ENCODE measurements at regions not wholly inside any gene's neighbourhood (a gene's known extent, or its start where the extent isn't known, plus 50 kb on each side); places are given as distances from the start of the nearest gene placed in this dataset.

- Histone ChIP-seq H3K4me1 (ENCODE audit: control insufficient read depth in 1 of 2, insufficient read depth in 2 of 2, low read length in 2 of 2) (no peaks in the 10 kb centered on the region), H3K9me3 (replicated peaks in 1 of 2; ENCODE audit: control insufficient read depth in 1 of 2, insufficient read depth in 1 of 2, low read length in 2 of 2) (peaks cover 10 to 19% of the 10 kb centered on the region in 2 donors), H3K9ac (ENCODE audit: insufficient read depth, low read length, poor library complexity, severe bottlenecking) (no peak overlapping the region), H3K79me2 (ENCODE audit: insufficient read depth, low read length) (no peaks in the 10 kb centered on the region), H2AFZ (ENCODE audit: insufficient read depth, low read depth, low read length, poor library complexity, severe bottlenecking) (no peak overlapping the region), H3K36me3 (replicated peaks in 1 of 2; ENCODE audit: control insufficient read depth in 1 of 2, insufficient read depth in 2 of 2, low read length in 2 of 2) (no peaks in the 10 kb centered on the region), H4K20me1 (ENCODE audit: insufficient read depth, low read length) (no peaks in the 10 kb centered on the region), H3K4me2 (replicated peaks; ENCODE audit: extremely low read depth, low read length, poor library complexity, severe bottlenecking) (no peak overlapping the region), H3K27me3 (ENCODE audit: control insufficient read depth in 2 of 2, insufficient read depth in 2 of 2, low read length in 2 of 2) (no peaks in the 10 kb centered on the region), H3K4me3 (replicated peaks in 1 of 3; ENCODE audit: low read depth in 2 of 3, low read length in 3 of 3) (no peak overlapping the region), H3K27ac (ENCODE audit: low read depth in 1 of 2, low read length in 2 of 2) (no peak overlapping the region)
- Mint-ChIP-seq H3K4me3 (no peak overlapping the region), H3K27me3 (ENCODE audit: low read depth in 3 of 3) (peaks cover 0 to 8% (median 3%) of the 10 kb centered on the region in 3 donors), H3K9me3 (peaks cover 6 to 23% (median 16%) of the 10 kb centered on the region in 7 donors), H3K27ac (peak overlapping the region in 1 of 7 donors; percentile 17), H3K4me1 (no peaks in the 10 kb centered on the region), H3K36me3 (no peaks in the 10 kb centered on the region)
- no peak for TF ChIP-seq CTCF (IDR thresholded peaks at IDR 0.05)
- intact Hi-C loops (cut with micrococcal nuclease): no loop called here
- no peak for DNase-seq
- WGBS (ENCODE audit: insufficient coverage): 92% methylated on average over 8 of the region's 10 CpGs
These were observed 120.1 kb upstream of the PKDCC start for GRCh38 chr2:41927581-41928264.

GRCh38 chr2:41928526-41928925, 119.3 kb upstream of the PKDCC start:
- Mint-ChIP-seq H3K36me3 (no peaks in the 10 kb centered on the region), H3K9me3 (peaks cover 6 to 19% (median 16%) of the 10 kb centered on the region in 7 donors), H3K4me3 (no peak overlapping the region), H3K27me3 (ENCODE audit: low read depth in 3 of 3) (peaks cover 0 to 8% (median 2%) of the 10 kb centered on the region in 3 donors), H3K27ac (no peak overlapping the region), H3K4me1 (no peaks in the 10 kb centered on the region)
- H4K20me1 ChIP-seq (ENCODE audit: insufficient read depth, low read length): no peaks in the 10 kb centered on the region
- no peak for DNase-seq
- H3K4me1 ChIP-seq (ENCODE audit: control insufficient read depth in 1 of 2, insufficient read depth in 2 of 2, low read length in 2 of 2): no peaks in the 10 kb centered on the region
- WGBS (ENCODE audit: insufficient coverage): 90% methylated on average over 6 of the region's 6 CpGs
- no peaks in the 10 kb centered on the region for H3K27me3 ChIP-seq (ENCODE audit: control insufficient read depth in 2 of 2, insufficient read depth in 2 of 2, low read length in 2 of 2)
- H2AFZ ChIP-seq (ENCODE audit: insufficient read depth, low read depth, low read length, poor library complexity, severe bottlenecking): no peak overlapping the region
- intact Hi-C loops (cut with micrococcal nuclease): no loop called here
- no peak overlapping the region for H3K4me3 ChIP-seq (replicated peaks in 1 of 3; ENCODE audit: low read depth in 2 of 3, low read length in 3 of 3)
- H3K27ac ChIP-seq (ENCODE audit: low read depth in 1 of 2, low read length in 2 of 2): no peak overlapping the region
- H3K79me2 ChIP-seq (ENCODE audit: insufficient read depth, low read length): no peaks in the 10 kb centered on the region
- H3K4me2 ChIP-seq (replicated peaks; ENCODE audit: extremely low read depth, low read length, poor library complexity, severe bottlenecking): no peak overlapping the region
- H3K36me3 ChIP-seq (replicated peaks in 1 of 2; ENCODE audit: control insufficient read depth in 1 of 2, insufficient read depth in 2 of 2, low read length in 2 of 2): no peaks in the 10 kb centered on the region
- no peak for TF ChIP-seq CTCF (IDR thresholded peaks at IDR 0.05)
- no peak overlapping the region for H3K9ac ChIP-seq (ENCODE audit: insufficient read depth, low read length, poor library complexity, severe bottlenecking)
- H3K9me3 ChIP-seq (replicated peaks in 1 of 2; ENCODE audit: control insufficient read depth in 1 of 2, insufficient read depth in 1 of 2, low read length in 2 of 2): peaks cover 10 to 19% of the 10 kb centered on the region in 2 donors
